GM12873 (cell line): ENCODE measurements at regions not wholly inside any gene's neighbourhood (a gene's known extent, or its start where the extent isn't known, plus 50 kb on each side); places are given as distances from the start of the nearest gene placed in this dataset.

ENCODE experiments used
- TF ChIP-seq, protein P1 (sequence below): IDR thresholded peaks from 2 replicates; pipeline ENCODE4 v1.5.1; 2012; ENCODE audit warnings: low read depth, mild to moderate bottlenecking, moderate library complexity, low read length, control low read depth; ENCODE audit not compliant: insufficient read depth; ENCODE audit errors: missing control alignments

DNA sequence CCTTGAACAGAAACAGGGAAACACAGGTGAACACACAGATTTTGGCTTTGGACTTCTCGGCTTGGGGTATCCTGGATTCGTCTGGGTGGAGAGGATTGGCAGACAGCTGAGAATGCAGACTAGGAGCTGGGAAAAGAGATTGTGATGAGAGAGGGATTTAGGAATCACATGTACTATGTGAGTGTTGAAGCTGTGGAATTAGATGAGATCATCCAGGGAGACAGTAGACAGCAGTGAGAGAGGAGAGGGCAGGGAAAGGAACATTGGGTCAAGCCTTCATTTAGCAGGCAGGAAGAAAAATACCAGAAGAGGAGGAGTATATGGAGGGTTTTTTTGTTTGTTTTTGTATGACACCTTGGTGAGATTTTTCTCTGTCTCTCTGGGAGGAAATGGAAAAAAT lies 262.1 kb upstream of the TBL1XR1 start:
- TF ChIP-seq, protein P1, sequence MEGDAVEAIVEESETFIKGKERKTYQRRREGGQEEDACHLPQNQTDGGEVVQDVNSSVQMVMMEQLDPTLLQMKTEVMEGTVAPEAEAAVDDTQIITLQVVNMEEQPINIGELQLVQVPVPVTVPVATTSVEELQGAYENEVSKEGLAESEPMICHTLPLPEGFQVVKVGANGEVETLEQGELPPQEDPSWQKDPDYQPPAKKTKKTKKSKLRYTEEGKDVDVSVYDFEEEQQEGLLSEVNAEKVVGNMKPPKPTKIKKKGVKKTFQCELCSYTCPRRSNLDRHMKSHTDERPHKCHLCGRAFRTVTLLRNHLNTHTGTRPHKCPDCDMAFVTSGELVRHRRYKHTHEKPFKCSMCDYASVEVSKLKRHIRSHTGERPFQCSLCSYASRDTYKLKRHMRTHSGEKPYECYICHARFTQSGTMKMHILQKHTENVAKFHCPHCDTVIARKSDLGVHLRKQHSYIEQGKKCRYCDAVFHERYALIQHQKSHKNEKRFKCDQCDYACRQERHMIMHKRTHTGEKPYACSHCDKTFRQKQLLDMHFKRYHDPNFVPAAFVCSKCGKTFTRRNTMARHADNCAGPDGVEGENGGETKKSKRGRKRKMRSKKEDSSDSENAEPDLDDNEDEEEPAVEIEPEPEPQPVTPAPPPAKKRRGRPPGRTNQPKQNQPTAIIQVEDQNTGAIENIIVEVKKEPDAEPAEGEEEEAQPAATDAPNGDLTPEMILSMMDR, result no peak

GRCh38 chr3:177460047-177460446 lies 262.8 kb upstream of the TBL1XR1 start:
- TF ChIP-seq, protein P1, result no peak

DNA sequence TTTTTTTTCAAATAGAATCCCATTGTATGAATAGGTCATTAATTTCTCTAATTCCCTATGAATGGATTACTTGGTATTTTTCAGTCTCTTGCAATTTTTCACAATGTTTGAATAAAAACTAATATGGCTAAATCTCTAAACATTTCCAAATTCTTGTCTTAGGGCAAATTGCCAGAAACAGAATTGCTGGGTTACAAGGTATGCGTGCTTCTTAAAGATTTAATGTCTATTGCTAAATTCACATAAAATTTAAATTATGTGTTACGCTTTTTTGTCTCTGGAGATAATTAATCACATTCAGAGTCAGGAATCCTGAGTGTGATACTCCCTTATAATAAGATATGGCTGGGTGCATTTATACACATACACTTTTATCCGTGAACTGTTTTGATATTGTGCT lies 264.5 kb upstream of the TBL1XR1 start:
- TF ChIP-seq, protein P1, result no peak

DNA sequence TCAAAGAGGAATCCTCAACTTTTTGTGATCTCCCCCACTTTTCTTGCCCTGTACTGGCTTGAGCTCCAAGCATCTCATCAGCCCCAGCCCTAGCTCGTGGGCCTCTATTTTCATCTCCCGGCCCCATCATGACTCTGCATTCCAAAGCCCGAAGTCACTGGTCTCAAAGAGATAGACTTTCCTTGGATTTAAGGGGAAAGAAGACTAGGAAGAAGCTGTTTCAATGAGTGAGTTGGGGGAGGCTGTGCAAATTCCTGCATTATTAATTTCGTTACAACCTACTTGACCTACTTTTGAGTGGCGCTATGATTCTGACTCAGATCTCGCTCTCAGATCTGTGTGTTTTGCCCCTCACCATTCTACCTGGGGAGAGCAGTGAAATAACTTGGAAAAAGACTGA lies 266.6 kb upstream of the TBL1XR1 start:
- TF ChIP-seq, protein P1, result no peak

- TF ChIP-seq, protein P1, result no peak
These were observed 267.3 kb upstream of the TBL1XR1 start for GRCh38 chr3:177464392-177465256.

DNA sequence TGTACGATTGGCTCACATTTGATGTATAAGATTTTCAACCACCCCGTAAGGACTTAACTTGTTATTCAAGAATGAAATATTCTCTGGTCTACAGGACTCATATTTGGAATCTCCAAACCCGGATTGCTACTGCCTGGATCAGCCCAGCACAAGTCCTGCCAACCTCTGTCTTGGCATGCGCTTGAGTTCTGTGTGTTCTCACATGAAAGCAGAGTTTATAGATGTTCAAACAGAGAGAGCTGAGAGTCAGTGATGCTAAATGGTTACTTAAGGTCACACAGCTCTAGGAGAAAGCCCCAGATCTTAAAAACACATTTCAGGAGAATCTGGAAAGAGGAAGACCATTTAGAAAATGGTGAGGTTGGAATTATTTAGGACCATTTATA lies 268.0 kb upstream of the TBL1XR1 start:
- TF ChIP-seq, protein P1, result no peak

DNA sequence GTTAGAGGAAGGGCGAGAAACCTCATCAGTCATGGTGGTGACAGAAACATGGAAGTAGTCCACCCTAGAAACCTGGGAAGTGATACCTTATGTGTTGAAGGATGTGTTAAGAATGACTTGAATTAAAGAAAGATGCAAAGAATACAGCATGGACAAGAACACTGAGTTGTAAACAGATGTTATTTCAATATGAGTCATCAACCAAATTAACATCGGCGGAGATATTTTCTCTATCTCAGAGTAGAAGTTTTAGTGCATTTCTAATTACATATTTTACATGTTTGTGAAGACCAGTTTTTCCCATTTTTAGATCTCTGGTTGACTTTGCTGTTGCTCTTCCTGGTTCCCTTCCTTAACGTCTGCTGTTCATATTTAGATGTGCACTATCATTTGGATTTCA lies 268.8 kb upstream of the TBL1XR1 start:
- TF ChIP-seq, protein P1, result no peak
